H1 (cell line): ENCODE measurements at regions not wholly inside any gene's neighbourhood (a gene's known extent, or its start where the extent isn't known, plus 50 kb on each side); places are given as distances from the start of the nearest gene placed in this dataset.
"Not testable (repeated sequence)": the region's sequence is repeated elsewhere in the genome, so short reads cannot be mapped to it uniquely, and the experiment has no call there.

Experiments used
- CTCF ChIA-PET: fragments of 300-600 bp; sonication (Branson Sonifier 250); formaldehyde crosslinking; loops from one replicate; lab custom pipeline; 2021; ENCODE audit not compliant: partially characterized antibody; lab: Charles Lee
- POLR2A ChIA-PET: fragments of 300-600 bp; sonication (Branson Sonifier 250); formaldehyde crosslinking; loops from one replicate; lab custom pipeline; 2021; ENCODE audit warnings: inconsistent platforms; ENCODE audit not compliant: partially characterized antibody; lab: Charles Lee
- DNase-seq, 2 experiments: peaks; one replicate each; pipeline versions ENCODE4 v3.0.0 to v3.0.0-alpha.2; 2010 to 2022; ENCODE audit warnings: low spot score in 2 of 2, low read depth in 1 of 2, mixed read lengths in 1 of 2
- FAIRE-seq: peaks from 2 replicates; lab custom pipeline; 2011; peaks lifted over from hg19 to GRCh38; lab: Jason Lieb, UNC
- H2AFZ ChIP-seq: 2 replicates; pipeline ENCODE4 v1.8.1; 2012; ENCODE audit warnings: low read length, inconsistent platforms
- H2AK5ac ChIP-seq: 2 replicates; pipeline ENCODE4 v1.6.1; 2013; ENCODE audit warnings: low read depth, low read length
- H2BK120ac ChIP-seq: replicated peaks from 2 replicates; pipeline ENCODE3; 2013; ENCODE audit warnings: low read depth, low read length, inconsistent platforms
- H2BK12ac ChIP-seq: 2 replicates; pipeline ENCODE4 v1.6.1; 2013; ENCODE audit warnings: low read depth, low read length
- H2BK15ac ChIP-seq: 2 replicates; pipeline ENCODE4 v1.6.1; 2013; ENCODE audit warnings: low read length
- H2BK20ac ChIP-seq: 2 replicates; pipeline ENCODE4 v1.6.1; 2013; ENCODE audit warnings: low read length
- H2BK5ac ChIP-seq: 2 replicates; pipeline ENCODE4 v1.6.1; 2013; ENCODE audit warnings: low read depth, low read length
- H3K14ac ChIP-seq: 2 replicates; pipeline ENCODE4 v1.6.1; 2013; ENCODE audit warnings: inconsistent platforms; ENCODE audit not compliant: insufficient read length
- H3K18ac ChIP-seq: 2 replicates; pipeline ENCODE4 v1.6.1; 2013; ENCODE audit warnings: low read length; ENCODE audit errors: extremely low read depth
- H3K23ac ChIP-seq: 2 replicates; pipeline ENCODE4 v1.6.1; 2013; ENCODE audit warnings: inconsistent platforms; ENCODE audit not compliant: insufficient read length
- H3K23me2 ChIP-seq: 2 replicates; pipeline ENCODE4 v1.6.1; 2013; ENCODE audit warnings: low read depth, low read length
- H3K27ac ChIP-seq: 2 replicates; pipeline ENCODE4 v1.6.1; 2011; ENCODE audit warnings: low read depth, low read length, inconsistent platforms
- H3K27me3 ChIP-seq, 4 experiments: replicated peaks in 1 of 4; 1 replicate in 1 of 4; 2 replicates in 3 of 4; pipeline versions ENCODE4 v1.6.1 to v1.8.1; 2011 to 2013; ENCODE audit warnings: low read length in 3 of 4, mild to moderate bottlenecking in 3 of 4, inconsistent platforms in 2 of 4, mixed read lengths in 2 of 4, moderate library complexity in 1 of 4; ENCODE audit not compliant: control insufficient read depth in 3 of 4, insufficient read depth in 3 of 4; ENCODE audit errors: extremely low read depth in 1 of 4
- H3K36me3 ChIP-seq, 4 experiments: 2 replicates each; pipeline versions ENCODE4 v1.6.1 to v1.8.1; 2011 to 2013; ENCODE audit warnings: mild to moderate bottlenecking in 4 of 4, low read length in 3 of 4, moderate library complexity in 2 of 4, control low read depth in 1 of 4, inconsistent platforms in 1 of 4; ENCODE audit not compliant: insufficient read depth in 4 of 4, control insufficient read depth in 2 of 4
- H3K4ac ChIP-seq: replicated peaks from 2 replicates; pipeline ENCODE3; 2013; ENCODE audit warnings: low read length, low read depth, mixed read lengths, inconsistent platforms; ENCODE audit not compliant: insufficient read length
- H3K4me1 ChIP-seq, 4 experiments: replicated peaks in 1 of 4; 1 replicate in 1 of 4; 2 replicates in 3 of 4; pipeline versions ENCODE4 v1.6.1 to v1.8.1; 2011 to 2013; ENCODE audit warnings: low read length in 3 of 4, inconsistent platforms in 2 of 4, mixed read lengths in 1 of 4; ENCODE audit not compliant: insufficient read depth in 4 of 4, control insufficient read depth in 3 of 4
- H3K4me2 ChIP-seq, 2 experiments: 2 replicates each; pipeline versions ENCODE4 v1.6.1 to v1.8.1; 2011 to 2013; ENCODE audit warnings: low read depth in 2 of 2, low read length in 2 of 2, control low read depth in 1 of 2, inconsistent platforms in 1 of 2, mild to moderate bottlenecking in 1 of 2; ENCODE audit not compliant: insufficient read depth in 1 of 2
- H3K4me3 ChIP-seq, 4 experiments: fragments of 200-600, 300-600 bp in 1 of 4; sonication (generic), shearing (Covaris generic), sonication (Bioruptor Twin) in 1 of 4; 2 replicates each; pipeline versions ENCODE4 v1.5.1 to v1.8.1; 2011 to 2016; ENCODE audit warnings: low read length in 4 of 4, low read depth in 3 of 4, control low read depth in 2 of 4, inconsistent platforms in 2 of 4, mild to moderate bottlenecking in 2 of 4, mixed read lengths in 1 of 4, moderate library complexity in 1 of 4; ENCODE audit not compliant: insufficient read depth in 2 of 4; ENCODE audit errors: extremely low read depth in 1 of 4
- H3K56ac ChIP-seq: replicated peaks from 2 replicates; pipeline ENCODE3; 2013; ENCODE audit warnings: low read depth, mild to moderate bottlenecking, mixed read lengths, low read length, inconsistent platforms; ENCODE audit not compliant: insufficient read length
- H3K79me1 ChIP-seq: 2 replicates; pipeline ENCODE4 v1.6.1; 2013; ENCODE audit warnings: low read depth, low read length, control low read depth
- H3K79me2 ChIP-seq, 2 experiments: 2 replicates each; pipeline versions ENCODE4 v1.6.1 to v1.8.1; 2012 to 2013; ENCODE audit warnings: low read length in 2 of 2, mild to moderate bottlenecking in 2 of 2, inconsistent platforms in 1 of 2; ENCODE audit not compliant: insufficient read depth in 2 of 2, control insufficient read depth in 1 of 2
- H3K9ac ChIP-seq, 4 experiments: replicated peaks in 1 of 4; 1 replicate in 1 of 4; 2 replicates in 3 of 4; pipeline versions ENCODE4 v1.6.1 to v1.8.1; 2011 to 2013; ENCODE audit warnings: low read depth in 3 of 4, low read length in 3 of 4, control low read depth in 2 of 4, mild to moderate bottlenecking in 2 of 4, moderate library complexity in 2 of 4, inconsistent platforms in 1 of 4; ENCODE audit errors: extremely low read depth in 1 of 4
- H3K9me3 ChIP-seq, 2 experiments: 2 replicates each; pipeline versions ENCODE4 v1.6.1 to v1.8.1; 2012 to 2013; ENCODE audit warnings: mild to moderate bottlenecking in 2 of 2, moderate library complexity in 2 of 2, control low read depth in 1 of 2, inconsistent platforms in 1 of 2, low read depth in 1 of 2, low read length in 1 of 2, mixed read lengths in 1 of 2; ENCODE audit not compliant: insufficient read depth in 2 of 2
- H4K20me1 ChIP-seq, 2 experiments: replicated peaks in 1 of 2; 2 replicates each; pipeline versions ENCODE3 to v1.8.1; 2011 to 2013; ENCODE audit warnings: inconsistent platforms in 2 of 2, low read length in 2 of 2, mild to moderate bottlenecking in 1 of 2; ENCODE audit not compliant: insufficient read depth in 2 of 2, control insufficient read depth in 1 of 2
- H4K5ac ChIP-seq: 2 replicates; pipeline ENCODE4 v1.6.1; 2013; ENCODE audit warnings: low read length, low read depth, mixed read lengths, inconsistent platforms; ENCODE audit not compliant: insufficient read length
- H4K8ac ChIP-seq: 2 replicates; pipeline ENCODE4 v1.8.0; 2013; ENCODE audit warnings: mild to moderate bottlenecking, moderate library complexity, low read length, inconsistent platforms; ENCODE audit not compliant: insufficient read depth; ENCODE audit errors: extremely low read depth
- H4K91ac ChIP-seq: replicated peaks from 2 replicates; pipeline ENCODE3; 2013; ENCODE audit warnings: low read length, mixed read lengths, inconsistent platforms; ENCODE audit not compliant: insufficient read length
- WGBS, 2 experiments: shearing (Covaris generic) in 1 of 2; methylation state at CpG; one replicate each; pipeline versions ENCODE4 v1.1.6 to v1.1.7; 2013 to 2015; ENCODE audit warnings: low lambda C conversion rate in 2 of 2, mixed read lengths in 2 of 2, inconsistent platforms in 1 of 2, low coverage in 1 of 2, missing lambda C conversion rate in 1 of 2; ENCODE audit not compliant: insufficient replicate concordance in 2 of 2, insufficient coverage in 1 of 2, insufficient read length in 1 of 2; ENCODE audit errors: extremely low coverage in 1 of 2, missing lambda C conversion rate in 1 of 2; 5-methylcytosine and 5-hydroxymethylcytosine counted together

GRCh38 chr16:29274055-29275035 is 132.2 kb downstream of the NPIPB11 start:
- H2AK5ac ChIP-seq, H3K4ac ChIP-seq, H2AFZ ChIP-seq, H3K36me3 ChIP-seq, H3K27me3 ChIP-seq, H3K79me1 ChIP-seq, H3K23ac ChIP-seq, DNase-seq, H4K20me1 ChIP-seq, H4K5ac ChIP-seq, H3K4me1 ChIP-seq, H3K4me2 ChIP-seq, H3K9me3 ChIP-seq, H2BK120ac ChIP-seq, H2BK15ac ChIP-seq, H2BK20ac ChIP-seq, FAIRE-seq, H3K79me2 ChIP-seq, CTCF ChIA-PET, H3K14ac ChIP-seq, H2BK5ac ChIP-seq, H3K56ac ChIP-seq, H3K18ac ChIP-seq, H3K4me3 ChIP-seq, H4K8ac ChIP-seq, H3K23me2 ChIP-seq, H3K9ac ChIP-seq, POLR2A ChIA-PET, H2BK12ac ChIP-seq, H4K91ac ChIP-seq, H3K27ac ChIP-seq: not testable (repeated sequence)
- 90% methylated on average over 11 of the region's 12 CpGs; no CpG with 5 or more reads in 1 of the 2 experiments for WGBS, 2 experiments
